ENCODE measurements at regions not wholly inside any gene's neighbourhood (a gene's known extent, or its start where the extent isn't known, plus 50 kb on each side); places are given as distances from the start of the nearest gene placed in this dataset.

DNA sequence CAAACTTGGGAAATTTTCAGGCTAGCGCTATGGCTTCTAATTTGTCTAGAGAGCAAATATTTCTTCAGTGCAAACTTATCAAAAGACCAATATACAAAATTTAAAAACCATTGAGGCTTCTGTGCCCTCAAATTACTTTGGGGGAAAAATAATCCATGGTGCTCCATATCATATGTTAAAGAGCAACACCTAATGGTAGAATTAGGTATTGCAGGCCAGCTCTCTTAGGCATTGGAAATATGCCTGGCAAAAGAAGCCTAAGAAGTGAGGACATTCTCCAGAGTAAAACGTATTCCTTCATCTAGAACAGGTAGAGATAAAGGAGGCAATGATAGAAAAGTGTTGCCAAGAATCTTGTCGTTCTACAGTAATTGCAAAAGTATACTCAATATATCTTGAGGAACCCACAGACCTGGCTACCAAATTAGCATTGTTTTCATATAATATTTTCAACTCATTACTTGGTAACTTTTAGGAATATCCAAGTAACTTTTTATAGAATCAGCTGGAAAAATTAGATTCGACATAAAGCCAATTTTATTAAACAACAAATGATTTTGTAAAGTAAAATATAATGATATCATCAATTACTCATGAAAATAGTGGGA lies 401.1 kb downstream of the BCL11A start:
- DNase-seq = peak in 2 of 3 experiments; percentile 26 to 33

DNA sequence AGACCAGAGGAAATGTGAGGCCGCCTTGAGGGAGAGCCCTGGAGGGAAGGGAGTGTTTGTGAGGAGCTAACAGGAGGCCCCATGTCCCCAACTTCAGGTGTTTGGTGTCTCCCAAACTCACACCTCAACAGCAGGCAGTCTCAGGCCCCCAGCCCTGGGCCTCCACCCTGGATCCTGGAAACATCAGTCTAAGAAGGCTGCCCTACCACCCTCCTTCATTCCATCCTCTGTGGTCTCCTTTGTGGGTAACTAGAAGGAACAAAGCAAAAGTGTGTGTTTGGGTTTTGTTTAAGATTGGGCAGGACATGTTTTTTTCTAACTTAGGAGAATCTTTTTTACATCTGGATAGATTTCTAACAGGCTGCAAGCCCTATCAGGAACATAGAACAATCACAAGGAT lies 404.3 kb downstream of the BCL11A start:
- DNase-seq = no peak

GRCh38 chr2:60148716-60149115 lies 404.7 kb downstream of the BCL11A start:
- DNase-seq = no peak

GRCh38 chr2:60140185-60140584 lies 413.3 kb downstream of the BCL11A start:
- peak in 1 of 3 experiments; percentile 14 for DNase-seq

DNA sequence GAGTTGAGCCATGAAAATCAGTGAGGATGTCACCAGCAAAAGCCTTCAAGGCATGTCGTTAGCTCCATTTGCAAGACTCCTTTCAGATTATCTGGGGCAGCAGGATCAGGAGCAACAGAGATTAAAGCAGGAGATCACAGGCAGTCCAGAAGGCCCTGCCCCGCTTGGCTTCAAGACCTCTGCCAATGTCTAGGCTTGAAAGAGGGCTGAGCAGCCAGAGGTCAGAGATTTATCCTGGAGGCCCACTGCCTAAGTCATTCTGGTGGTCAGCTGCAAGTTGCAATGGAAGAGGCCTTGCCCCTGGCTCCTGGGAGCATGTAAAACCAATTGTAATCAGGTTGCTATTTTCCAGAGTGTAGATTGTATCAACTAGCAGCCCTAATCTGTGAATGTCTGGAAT lies 416.5 kb downstream of the BCL11A start:
- no peak for DNase-seq

DNA sequence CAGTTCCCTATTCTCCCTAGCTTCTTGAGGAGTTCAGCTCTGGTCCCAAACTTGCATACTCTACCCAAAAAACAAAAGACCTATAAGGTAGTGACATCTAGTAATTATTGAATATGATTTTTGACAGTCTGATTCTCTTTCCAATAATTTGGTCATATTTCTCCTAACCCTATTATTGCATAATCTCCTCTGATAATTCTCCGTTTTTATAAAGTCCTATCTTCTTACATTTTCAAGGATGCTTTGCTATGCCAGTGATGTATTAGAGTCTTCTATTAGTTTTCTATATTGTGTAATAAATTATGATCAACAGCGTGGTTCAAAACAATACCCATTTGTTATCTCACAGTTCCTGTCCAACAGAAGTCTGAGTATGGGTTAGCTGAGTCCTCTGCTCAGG lies 426.3 kb downstream of the BCL11A start:
- DNase-seq = no peak

GRCh38 chr2:60125611-60126426 lies 427.6 kb downstream of the BCL11A start:
- DNase-seq = no peak

DNA sequence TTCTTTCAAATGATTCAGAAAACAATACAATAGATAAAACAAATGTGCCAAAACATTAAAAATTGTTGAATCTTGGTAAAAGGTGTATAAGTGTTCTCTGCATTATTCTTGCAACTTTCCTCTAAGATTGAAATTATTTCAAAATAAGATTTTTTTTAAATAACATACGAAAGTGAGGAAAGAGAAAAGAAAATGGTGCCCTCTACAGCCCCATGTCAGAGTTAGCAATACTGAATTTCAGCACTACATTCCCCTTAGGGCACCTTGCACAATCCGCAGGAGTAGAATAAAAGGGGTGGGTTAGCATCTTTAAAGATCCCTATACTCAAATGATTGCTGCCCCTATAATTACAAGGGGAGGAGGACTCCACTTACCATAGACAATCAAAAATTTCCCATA lies 433.7 kb downstream of the BCL11A start:
- DNase-seq = peak in 1 of 3 experiments; percentile 18

GRCh38 chr2:60118917-60119316 lies 434.5 kb downstream of the BCL11A start:
- no peak for DNase-seq

GRCh38 chr2:60118061-60118460 lies 435.4 kb downstream of the BCL11A start:
- DNase-seq = no peak

- DNase-seq = no peak
Observed at GRCh38 chr2:60116161-60116875, 437.1 kb downstream of the BCL11A start.

DNA sequence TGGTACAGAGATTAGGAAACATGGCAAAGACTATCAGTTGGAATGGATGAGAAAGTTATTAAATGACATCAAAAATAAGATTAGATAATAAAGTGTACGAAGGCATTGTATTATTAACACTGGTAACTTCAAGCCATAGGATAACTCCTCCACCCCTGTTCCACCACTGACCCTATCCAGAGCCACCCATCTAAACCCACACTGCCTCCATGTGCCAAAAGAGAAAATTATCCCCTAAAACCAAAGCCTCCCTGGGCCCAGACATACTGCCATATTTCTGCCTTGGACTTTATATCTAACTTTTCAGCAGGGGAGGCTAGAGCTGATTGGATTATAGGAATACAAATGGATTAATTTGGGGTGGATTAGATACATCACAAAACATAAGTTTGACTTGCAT lies 443.7 kb downstream of the BCL11A start:
- peak in 1 of 3 experiments; percentile 11 for DNase-seq

DNA sequence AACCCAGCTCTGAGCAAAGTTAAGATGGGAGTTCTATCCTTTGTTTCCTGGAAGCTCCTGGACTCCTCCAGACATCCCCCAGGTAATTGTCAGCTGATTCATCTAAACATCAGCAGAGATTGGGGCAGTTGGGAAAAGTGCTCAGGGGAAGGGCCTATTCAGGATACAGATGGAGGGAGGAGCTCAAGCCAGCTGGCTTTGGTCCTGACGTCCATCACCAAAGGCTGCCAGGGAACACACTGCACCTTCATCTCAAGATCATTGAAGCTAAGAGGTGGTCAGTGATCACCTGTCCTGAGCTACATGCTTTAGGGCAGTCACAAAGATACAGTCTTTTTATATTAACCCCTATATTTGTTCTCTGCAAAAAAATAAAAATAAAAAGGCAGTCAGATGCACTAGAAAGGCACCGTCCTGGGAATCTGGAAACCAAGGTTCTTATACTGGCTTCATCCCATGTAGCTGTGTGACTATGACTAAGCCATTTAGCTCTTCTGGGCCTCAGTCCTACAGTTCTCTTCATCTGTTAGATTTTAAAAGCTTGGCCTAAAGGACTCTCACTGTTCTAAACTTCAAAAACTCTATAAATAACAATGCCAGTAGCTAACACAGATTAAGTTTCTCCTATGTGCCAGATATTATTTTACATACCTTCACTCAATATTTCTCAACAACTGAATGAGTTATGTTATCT lies 446.5 kb downstream of the BCL11A start:
- DNase-seq = no peak

DNA sequence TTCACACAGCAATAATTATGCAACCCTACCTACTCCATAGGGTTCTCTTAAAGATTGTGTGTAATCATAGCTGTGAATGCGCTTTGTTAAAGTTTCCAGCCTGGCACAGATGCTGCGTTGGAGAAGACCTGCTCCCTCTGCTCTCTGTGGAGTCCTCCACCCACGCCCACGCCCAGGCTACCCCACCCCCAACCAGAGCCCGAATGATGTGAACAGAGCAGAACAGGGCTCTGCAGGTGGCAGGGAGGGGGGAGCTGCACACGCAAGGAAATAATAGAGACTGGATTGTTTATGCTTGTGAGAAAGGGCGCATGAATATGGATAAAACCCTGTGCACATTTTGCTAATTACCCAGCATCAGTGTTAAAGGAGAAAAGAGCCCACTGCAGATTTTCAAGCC lies 447.5 kb downstream of the BCL11A start:
- peak in 1 of 3 experiments; percentile 26 for DNase-seq

GRCh38 chr2:60104514-60105505 lies 448.6 kb downstream of the BCL11A start:
- DNase-seq = no peak

- no peak for DNase-seq
Observed at GRCh38 chr2:60100034-60100433, 453.4 kb downstream of the BCL11A start.

GRCh38 chr2:60098996-60099395 lies 454.5 kb downstream of the BCL11A start:
- DNase-seq = peak in 2 of 3 experiments; percentile 35 to 50

DNA sequence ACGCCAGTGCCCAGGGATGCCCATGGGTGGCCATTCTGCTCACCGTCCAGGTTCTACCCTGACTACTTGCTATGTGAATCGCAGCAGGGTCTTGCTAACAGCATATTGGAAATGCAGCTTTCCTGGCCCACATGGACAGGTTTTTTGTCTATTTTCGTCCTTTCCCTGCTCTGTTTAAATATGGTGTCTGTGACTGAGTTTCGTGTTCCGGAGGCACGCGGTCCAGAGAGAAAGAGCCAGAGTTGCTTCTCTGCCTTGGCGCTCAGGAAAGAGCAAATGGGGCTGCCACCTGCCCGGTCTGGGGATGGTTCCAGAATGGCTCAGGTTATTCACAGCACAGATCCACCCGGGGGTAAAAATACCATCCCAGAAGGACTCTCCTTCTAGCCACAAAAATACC lies 456.2 kb downstream of the BCL11A start:
- DNase-seq = no peak

- DNase-seq = no peak
Observed at GRCh38 chr2:60096556-60096955, 456.9 kb downstream of the BCL11A start.

DNA sequence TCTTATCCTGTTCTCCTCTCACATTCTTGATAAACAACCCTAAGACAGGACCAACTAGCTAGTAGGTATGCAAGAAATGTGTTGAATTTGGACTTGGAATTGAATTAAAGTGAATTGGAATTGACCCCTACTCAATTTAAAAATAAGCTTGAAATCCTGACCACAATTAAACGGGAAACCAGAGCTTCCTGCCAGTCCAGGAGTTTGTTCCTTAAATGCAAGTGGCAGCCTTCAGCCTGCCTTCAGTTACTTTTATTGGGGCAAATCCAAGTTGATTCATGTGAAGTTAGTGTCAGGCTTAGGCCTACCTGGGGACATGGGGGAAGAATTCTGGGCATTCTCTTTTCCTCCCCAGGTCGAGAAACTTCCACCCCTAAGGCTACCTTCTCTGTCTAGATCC lies 457.6 kb downstream of the BCL11A start:
- no peak for DNase-seq

DNA sequence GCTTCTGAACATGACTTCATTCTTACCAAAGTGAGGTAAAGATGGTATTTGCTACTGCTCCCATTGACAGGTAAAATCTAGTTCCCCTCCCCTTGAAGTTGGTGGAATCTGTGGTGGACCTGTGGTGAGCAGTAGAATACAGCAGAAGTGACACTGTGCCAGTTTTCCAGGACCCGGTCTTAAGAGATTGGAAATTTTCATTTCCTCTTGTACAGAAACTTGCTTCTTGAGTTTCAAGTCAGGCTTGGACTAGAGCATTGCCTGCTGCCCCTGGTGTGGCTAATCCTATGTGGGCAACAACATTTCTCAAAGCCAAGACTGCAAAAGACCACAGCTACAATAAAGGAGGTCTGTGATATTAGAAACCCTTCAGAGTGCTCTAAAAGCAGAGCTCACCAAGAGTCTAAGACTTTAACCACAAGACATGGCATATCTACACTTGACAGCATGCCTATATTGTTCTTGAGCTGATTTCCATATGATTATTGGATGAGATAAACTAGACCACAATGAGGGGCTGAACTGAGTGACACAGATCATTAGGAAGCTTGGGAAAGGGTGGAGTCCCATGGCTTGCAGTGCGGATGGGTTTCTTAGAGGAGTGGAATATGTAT lies 458.1 kb downstream of the BCL11A start:
- no peak for DNase-seq

All from NCI-H1417 (cell line).